GM18858 (cell line): ENCODE measurements at regions not wholly inside any gene's neighbourhood (a gene's known extent, or its start where the extent isn't known, plus 50 kb on each side); places are given as distances from the start of the nearest gene placed in this dataset.
"Not testable (repeated sequence)": the region's sequence is repeated elsewhere in the genome, so short reads cannot be mapped to it uniquely, and the experiment has no call there.

Source experiments
- ATAC-seq: cut with Tn5 transposase; IDR thresholded peaks from one replicate; pipeline ENCODE4 v1.9.1; 2021; ENCODE audit not compliant: unreplicated experiment

DNA sequence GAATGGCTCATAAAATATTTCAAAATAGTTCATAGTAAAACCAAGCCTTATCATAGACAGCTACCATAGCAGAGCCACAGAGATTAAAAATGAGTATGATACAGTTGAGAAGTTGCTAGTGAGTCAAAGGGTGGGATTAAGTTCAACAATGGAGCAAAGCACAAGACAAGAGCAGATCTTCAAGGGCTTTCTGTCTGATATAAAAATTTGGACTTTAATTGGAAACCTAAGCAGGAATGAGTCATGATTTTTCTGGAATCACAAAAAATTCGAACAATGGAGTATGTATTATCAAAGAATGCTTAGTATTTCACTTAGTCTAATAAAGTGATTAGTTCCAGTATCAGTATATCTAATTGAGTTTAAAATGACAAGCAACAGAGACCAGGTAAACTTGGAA is 487.3 kb upstream of the NETO1 start:
- ATAC-seq, result no peak

- ATAC-seq, result no peak
These were observed 484.8 kb upstream of the NETO1 start for GRCh38 chr18:73352546-73352945.

DNA sequence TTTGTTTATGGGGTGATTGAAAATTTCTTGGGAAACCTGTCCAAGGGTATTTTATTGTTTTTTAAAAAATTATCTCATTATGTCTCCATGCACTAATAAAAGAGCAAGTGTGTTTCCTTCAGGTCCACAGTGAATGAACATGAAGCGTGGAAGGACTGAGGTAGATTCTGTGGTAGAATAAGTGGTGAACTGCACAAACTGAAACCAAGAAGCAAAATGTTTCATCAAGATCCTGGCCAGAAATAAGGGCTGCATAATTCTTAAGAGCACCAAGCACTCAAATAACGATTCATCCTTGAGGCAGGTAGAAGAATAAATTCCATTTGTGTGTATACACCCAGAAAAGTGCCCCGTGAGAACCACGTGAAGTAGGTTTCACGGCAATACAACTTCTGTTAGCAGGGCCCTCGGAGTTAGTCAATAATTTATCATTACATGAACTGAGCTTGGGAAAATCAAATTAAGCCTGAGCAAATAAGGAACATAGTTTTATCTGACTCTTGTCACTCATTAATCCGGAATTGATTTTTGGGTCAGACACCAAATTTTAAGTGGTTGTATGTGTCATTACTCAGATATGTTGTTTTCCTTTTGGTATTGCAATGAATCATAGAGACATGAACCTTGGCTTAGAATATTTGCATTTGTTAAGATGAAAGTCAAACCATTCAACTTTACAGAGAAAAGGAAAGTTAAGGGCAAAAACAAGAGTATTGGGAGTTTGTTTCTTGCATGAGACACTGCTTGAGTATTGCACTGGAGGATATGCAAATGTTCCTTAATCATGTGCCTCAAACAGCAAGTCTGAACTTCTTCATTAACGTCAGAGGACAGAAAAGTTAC is 472.6 kb upstream of the NETO1 start:
- peak; percentile 71 for ATAC-seq

GRCh38 chr18:73331212-73331772 is 463.5 kb upstream of the NETO1 start:
- ATAC-seq, result no peak

- ATAC-seq, result not testable (repeated sequence)
These were observed 462.3 kb upstream of the NETO1 start for GRCh38 chr18:73330106-73330505.

DNA sequence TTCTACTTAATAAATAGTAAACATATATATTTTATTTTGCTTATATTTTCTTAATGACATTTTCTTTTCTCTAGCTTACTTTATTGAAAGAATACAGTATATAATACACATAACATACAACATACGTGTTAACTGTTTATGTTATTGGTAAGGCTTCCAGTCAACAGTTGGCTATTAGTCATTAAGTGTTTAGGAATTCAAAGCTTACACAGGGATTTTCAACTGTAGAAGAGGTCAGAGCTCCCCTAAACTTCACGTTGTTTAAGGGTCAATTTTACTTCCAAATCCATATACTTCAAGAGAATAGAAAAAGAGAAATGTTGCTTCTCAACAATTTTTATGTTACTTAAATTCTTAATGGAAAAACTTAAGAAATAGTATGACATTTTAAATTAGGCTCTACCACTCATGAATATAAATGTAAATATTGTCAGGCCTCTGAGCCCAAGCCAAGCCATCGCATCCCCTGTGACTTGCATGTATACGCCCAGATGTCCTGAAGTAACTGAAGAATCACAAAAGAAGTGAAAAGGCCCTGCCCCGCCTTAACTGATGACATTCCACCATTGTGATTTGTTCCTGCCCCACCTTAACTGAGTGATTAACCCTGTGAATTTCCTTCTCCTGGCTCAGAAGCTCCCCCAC is 456.5 kb upstream of the NETO1 start:
- ATAC-seq, result not testable (repeated sequence)

DNA sequence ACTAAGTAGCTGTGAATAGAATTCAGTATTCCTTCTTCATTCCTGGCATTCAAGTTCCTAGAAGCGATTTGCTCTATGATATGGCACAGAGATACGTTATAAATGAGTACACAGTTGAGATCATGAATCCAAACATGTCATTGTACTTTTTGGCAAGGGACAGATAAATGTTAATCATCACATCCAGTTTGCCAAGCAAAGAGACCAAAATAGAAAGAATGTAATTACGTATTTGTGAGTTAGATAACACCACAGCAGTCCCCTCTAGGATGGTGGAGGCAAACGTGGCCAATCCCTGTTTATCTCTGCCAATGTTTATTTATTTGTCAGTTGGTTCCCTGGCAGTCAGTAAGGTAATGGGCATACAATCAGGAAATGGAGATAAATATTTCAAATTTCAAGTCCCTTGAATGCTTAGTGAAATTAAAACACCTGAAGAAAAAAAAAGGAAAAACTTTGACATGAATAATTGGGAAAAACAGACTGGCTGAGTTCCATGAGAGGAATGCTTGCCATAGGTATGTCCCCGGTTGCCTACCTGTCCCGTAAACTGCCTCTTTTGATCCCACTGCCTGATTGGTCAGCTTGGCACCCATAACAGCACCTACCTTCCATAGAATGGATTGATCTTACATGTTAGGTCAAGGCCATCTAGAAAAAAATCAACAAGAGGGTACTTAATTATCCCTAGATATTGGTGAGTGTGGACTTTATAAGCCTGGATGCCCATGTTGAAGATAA is 451.1 kb upstream of the NETO1 start:
- ATAC-seq, result no peak

GRCh38 chr18:73316513-73316912 is 448.7 kb upstream of the NETO1 start:
- ATAC-seq, result no peak

- no peak for ATAC-seq
These were observed 447.6 kb upstream of the NETO1 start for GRCh38 chr18:73315381-73315780.

- ATAC-seq, result no peak
These were observed 445.7 kb upstream of the NETO1 start for GRCh38 chr18:73313476-73313875.

DNA sequence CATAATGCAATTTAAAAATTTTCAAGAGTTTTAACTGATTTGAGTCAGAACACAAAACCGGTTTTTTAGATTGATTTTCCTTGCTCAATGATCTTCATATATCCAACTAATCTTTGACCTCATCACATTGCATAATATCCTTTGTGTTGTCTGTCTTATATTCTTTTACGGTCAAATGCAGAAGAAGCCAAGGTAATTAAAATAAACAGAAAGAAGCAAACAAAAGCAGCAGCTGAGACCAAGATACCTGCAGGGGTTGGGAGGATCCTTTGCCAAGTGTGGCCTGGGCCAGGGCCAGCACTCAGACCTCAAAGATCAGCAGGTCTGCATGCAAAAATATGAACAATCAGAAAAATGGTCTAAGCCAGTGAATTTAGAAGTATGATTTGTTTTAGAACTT is 428.9 kb upstream of the NETO1 start:
- ATAC-seq, result no peak

DNA sequence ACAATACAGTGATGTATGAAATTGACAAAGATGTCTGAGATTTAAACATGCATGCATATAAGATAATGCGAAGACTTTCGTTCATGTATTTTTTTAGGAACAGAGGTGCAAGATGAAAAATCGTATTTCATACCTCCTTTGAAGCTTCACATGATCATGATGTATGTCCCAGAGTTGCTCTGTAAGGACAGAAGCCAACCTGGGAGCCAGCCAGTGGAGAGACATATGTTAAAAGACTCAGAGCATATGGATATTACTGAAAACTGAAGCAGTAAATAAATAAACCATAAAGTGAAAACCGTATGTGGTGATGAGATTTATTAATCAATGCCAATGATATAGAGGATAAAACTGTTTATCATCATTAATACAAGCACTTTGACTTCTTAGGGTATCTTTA is 424.4 kb upstream of the NETO1 start:
- ATAC-seq, result no peak

DNA sequence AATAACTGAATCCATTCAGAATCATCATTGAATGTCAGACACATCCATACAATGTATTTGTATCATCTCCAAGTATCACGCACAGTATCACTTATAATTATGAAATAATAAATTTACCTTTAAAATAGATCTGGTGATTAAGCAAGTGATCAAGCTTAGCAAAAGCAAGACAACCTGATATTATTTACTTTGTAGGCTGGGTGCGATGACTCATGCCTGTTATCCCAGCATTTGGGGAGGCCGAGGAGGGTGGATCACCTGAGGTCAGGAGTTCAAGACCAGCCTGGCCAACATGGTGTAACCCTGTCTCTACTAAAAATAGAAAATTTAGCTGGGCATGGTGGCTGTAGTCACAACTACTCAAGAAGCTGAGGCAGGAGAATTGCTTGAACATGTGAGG is 421.0 kb upstream of the NETO1 start:
- no peak for ATAC-seq

- ATAC-seq, result no peak
These were observed 418.8 kb upstream of the NETO1 start for GRCh38 chr18:73286584-73286983.

DNA sequence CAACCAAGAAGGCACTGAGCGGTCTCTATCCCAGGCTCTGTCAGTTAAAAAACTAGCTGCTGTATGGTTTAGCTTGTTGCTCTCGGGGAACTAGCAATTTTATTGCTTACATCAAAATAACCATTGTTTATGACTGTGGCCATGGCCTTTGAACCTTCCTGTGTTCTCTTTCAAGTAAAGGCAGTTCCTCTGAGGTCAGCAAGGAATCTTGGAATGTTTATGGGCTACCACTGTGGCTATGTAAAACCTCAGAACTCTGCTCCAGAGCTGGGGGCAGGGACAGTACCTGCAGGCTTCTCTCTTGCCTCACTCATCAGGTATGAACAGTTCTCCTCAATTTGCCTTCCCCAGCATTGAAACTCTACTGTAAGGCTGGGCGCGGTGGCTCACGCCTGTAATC is 416.0 kb upstream of the NETO1 start:
- no peak for ATAC-seq

GRCh38 chr18:73283032-73283431 is 415.2 kb upstream of the NETO1 start:
- no peak for ATAC-seq

DNA sequence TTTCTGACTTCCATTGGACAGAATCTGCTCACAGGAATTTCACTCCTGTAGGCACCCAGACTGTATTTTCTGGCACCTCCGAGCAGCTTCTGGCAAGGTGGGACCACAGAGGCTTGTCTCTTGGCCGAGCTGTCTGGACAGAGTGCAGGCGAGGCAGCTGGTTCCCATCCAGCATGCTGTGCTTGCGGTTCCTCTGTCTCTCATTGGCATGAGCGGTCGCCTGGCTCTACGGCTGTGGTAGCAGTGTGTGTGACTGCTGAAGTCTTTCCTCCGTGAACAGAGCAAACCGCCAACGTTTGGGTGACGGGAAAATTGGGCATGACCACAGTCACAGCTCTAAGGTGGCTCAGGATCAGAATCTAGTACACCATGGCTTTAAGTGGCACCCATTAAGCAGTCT is 411.7 kb upstream of the NETO1 start:
- ATAC-seq, result no peak

- ATAC-seq, result no peak
These were observed 407.2 kb upstream of the NETO1 start for GRCh38 chr18:73274812-73275621.

DNA sequence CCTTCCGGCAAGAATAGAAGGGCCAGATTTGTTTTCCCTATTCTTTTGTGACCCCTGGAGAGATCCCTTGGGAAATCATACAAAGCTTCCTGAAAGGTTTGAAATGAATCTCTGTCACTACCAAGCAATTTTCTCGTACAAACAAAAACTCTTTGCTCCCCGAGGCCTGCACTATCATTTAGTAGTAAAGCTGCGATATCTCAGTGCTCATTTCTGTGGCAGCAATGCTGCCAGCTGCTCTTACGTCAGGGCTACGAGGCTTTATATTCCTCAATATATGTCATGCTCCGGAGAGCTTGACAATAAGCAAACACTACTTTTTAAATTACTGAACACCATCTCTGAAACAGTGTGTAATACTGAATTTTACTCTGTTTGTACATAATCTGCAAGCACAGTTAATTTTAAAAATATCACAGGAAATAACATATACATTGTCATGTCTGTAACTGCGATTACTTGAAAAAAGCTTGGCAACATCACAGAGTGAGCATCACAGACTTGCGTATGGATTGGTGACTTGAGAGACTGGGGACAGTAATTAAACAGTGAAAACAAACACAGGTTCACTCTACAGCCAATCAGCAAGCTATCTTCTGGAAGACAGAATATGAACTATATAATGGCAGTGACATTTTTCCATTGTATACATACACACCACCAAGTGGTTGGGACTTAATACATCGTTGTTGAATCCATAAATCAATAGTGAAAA is 403.3 kb upstream of the NETO1 start:
- ATAC-seq, result no peak

GRCh38 chr18:73264562-73264921 is 396.8 kb upstream of the NETO1 start:
- no peak for ATAC-seq
